Activated CD8-positive, alpha-beta memory T cell treated with anti-CD3 and anti-CD28 coated beads for 1 hour (primary cell): ENCODE measurements at regions not wholly inside any gene's neighbourhood (a gene's known extent, or its start where the extent isn't known, plus 50 kb on each side); places are given as distances from the start of the nearest gene placed in this dataset.
A peak's percentile ranks its signal among the peaks of the same experiment; 100 is the strongest.
"Not testable (repeated sequence)": the region's sequence is repeated elsewhere in the genome, so short reads cannot be mapped to it uniquely, and the experiment has no call there.

Source experiments
- DNase-seq, 2 donors: peaks; one replicate each; pipeline ENCODE4 v3.0.0-alpha.2; 2020; ENCODE audit warnings: low read depth in 1 of 2; ENCODE audit errors: extremely low read depth in 1 of 2

DNA sequence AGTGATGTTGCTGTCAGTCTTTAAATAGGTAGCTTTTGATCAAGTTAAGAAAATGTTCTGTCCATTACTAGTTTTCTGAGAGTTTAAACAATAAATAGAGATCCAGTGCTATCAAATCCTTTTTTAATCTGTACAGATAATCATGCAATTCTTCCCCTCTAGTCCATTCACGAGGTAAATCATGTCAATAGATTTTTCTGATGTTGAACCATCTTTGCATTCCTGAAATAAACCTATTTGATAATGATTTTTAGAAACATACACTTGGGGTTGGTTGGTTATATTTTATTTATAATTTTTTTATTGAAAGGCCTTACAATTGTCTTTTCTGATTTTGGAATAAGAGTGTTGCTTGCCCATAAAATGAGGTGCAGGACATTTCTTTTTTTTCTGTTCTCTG is 95.0 kb downstream of the FAM53A start:
- no peak for DNase-seq

DNA sequence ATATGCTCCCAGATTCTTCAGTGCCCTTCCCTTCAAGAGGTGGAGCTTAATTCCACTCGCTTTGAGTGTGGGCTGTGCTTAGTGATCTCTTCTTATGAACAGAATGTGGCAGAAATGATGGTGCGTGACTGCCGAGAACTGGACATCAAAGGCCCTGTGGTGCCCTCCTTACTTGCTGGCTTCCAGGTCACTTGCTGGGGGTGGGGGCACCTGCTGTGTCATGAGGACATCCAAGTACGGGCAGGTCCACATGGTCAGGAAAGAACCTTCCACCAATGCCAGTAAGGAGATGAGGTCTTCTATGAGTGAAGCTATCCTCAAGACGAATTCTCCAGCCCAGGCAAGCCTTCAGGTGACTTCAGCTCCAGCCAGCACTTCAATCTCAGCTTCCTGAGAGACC is 95.8 kb downstream of the FAM53A start:
- DNase-seq: no peak

GRCh38 chr4:1584498-1584897 is 99.6 kb downstream of the FAM53A start:
- DNase-seq: no peak

DNA sequence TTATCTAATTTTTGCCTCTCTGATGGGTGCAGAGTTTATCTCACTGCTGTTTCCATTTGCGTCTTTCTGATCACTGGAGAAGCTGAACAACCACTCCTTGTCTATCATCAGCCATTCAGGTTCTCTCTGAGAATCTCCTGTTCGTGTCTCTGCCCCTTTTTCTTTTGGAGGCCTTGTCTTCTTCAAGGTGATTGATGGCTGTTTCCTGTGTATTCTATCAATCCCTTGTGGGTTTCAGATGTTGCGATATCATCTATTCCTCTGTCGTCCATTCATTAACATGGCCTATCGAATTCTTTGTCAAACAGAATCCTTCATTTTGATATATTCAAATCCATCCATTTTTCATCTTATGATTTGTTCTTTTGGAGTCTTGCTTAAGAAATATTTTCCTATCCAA is 100.3 kb downstream of the FAM53A start:
- no peak for DNase-seq

DNA sequence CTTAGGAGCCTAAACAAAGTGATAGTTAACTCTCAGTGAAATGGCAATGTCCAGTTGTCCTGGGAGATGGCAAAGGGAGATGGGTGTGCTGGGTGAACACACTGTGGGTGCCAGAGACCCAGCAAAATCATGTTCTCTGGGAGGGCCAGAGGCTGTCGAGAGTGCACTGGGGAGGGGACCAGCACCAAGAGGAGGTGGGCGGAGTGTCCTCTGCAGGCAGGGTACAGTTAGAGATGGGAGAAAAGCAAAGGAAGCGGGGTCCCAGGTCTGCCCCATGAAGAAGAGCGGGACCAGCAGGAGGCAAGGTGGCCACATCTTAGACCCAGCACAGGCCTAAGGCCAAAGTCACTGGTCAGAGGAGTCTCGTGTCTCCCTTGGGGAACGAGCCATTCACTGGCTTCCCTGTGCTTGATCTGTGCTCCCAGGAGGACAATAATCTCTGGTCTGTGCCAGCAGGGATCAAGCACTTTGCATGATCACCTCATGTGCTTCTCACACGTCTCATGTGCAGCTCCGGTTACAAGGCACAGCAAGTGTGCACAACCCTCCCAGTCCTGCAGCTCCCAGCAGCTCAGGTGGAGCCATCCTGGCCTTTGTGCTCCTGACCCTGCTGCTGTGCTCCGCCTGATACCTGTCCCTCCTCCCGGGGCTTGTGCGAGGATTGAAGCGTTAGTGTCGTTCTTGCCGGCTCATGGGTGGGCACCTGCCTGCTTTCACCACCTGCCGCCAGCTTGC is 100.9 kb downstream of the FAM53A start:
- DNase-seq: no peak

- DNase-seq: no peak
These were observed 101.9 kb downstream of the FAM53A start for GRCh38 chr4:1582227-1582626.

GRCh38 chr4:1581164-1581894 is 102.8 kb downstream of the FAM53A start:
- DNase-seq: peak; percentile 66 to 76

GRCh38 chr4:1580692-1581012 is 103.5 kb downstream of the FAM53A start:
- DNase-seq: not testable (repeated sequence)

- DNase-seq: peak; percentile 86 to 87
These were observed 104.0 kb downstream of the FAM53A start for GRCh38 chr4:1579901-1580691.

DNA sequence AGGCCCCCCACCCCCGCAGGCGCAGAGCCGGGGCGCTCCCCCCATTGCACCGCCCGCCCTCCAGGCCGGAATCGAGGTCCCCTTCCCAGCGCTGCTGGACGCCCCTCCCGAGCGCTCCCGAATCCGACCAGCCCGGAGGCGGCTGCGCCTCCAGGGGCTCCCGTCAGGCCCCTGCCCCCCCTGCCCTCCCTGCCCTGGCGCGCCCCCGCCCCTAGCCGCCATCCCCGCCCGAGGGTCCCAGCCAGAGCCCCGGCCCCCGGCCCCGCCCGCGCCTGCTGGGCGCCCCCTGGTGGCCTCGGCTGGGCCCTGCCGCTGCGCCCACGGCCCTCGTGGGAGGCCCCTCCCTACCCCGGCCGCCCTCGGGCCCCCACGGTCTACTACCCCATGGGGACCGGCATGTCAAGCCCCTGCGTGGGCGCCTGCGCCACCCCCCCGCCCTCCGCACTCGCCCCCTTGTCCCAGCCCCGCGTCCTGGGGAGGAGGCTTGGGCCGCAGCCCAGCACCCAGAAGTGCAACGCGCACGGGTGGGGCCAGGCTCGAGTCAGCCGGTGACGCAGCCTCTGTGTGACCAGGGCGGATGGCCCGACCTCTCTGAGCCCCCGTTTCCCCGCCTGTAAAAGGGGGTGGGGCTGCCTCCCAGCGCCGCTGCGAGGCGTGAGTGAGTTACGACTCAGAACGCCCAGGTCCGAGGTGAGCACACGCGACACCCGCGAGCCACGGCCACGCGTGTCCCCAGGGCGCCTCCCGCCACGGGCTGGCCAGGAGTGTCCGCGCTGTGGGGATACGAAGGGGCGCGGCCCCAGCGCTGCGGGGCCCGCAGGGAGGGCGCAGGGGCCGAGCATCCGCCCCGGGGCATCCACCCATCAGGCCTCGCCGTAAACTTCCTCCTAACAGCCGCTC is 104.9 kb downstream of the FAM53A start:
- peak; percentile 45 to 60 for DNase-seq

- no peak for DNase-seq
These were observed 105.8 kb downstream of the FAM53A start for GRCh38 chr4:1578251-1578773.

- DNase-seq: no peak
These were observed 106.3 kb downstream of the FAM53A start for GRCh38 chr4:1577822-1578217.

GRCh38 chr4:1576961-1577821 is 106.9 kb downstream of the FAM53A start:
- DNase-seq: no peak

- no peak for DNase-seq
These were observed 107.7 kb downstream of the FAM53A start for GRCh38 chr4:1576304-1576960.

GRCh38 chr4:1575418-1576303 is 108.5 kb downstream of the FAM53A start:
- DNase-seq: no peak

- DNase-seq: no peak
These were observed 109.3 kb downstream of the FAM53A start for GRCh38 chr4:1574601-1575417.

DNA sequence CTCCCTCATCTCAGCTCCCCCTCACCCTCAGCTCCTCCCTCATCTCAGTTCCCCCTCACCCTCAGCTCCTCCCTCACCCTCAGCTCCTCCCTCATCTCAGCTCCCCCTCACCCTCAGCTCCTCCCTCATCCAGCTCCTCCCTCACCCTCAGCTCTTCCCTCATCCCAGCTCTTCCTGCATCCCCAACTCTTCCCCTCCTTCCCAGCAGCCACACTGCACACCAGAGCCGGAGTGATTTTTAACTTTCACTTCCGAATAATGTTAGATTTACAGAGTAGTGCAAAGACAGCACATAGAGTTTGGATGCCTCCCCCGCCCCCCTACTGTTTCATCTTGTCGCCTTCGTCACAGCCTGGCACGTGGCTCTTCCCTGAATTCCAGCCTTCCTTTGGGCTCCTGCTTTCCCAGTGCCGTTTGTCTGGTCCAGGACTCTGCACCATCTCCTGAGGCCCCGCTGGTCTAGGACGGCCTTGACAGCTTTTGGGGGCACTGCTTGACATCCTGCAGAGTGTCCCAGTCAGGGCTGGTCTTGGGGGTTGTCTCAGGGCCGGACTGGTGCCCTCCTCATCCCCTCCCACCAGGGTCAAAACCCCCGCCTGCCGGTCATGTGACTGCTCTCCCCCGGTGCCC is 110.2 kb downstream of the FAM53A start:
- DNase-seq: no peak
